HEK293 (cell line): ENCODE measurements at regions not wholly inside any gene's neighbourhood (a gene's known extent, or its start where the extent isn't known, plus 50 kb on each side); places are given as distances from the start of the nearest gene placed in this dataset.

Experiments
- KLF9 ChIP-seq: fragments of 450-650 bp; formaldehyde crosslinking; IDR thresholded peaks from 2 replicates; pipeline ENCODE4 v1.5.1; 2016; ENCODE audit warnings: missing biosample characterization, missing genetic modification characterization, low read depth
- SALL2 ChIP-seq: fragments of 450-650 bp; formaldehyde crosslinking; IDR thresholded peaks from 2 replicates; pipeline ENCODE4 v1.5.0; 2017; ENCODE audit warnings: missing biosample characterization, mild to moderate bottlenecking, missing genetic modification characterization, borderline replicate concordance
- ZNF174 ChIP-seq: fragments of 450-650 bp; formaldehyde crosslinking; IDR thresholded peaks from 2 replicates; pipeline ENCODE4 v1.5.0; 2017; ENCODE audit warnings: missing biosample characterization, mild to moderate bottlenecking, missing genetic modification characterization
- ZNF184 ChIP-seq: fragments of 450-650 bp; IDR thresholded peaks from 2 replicates; pipeline ENCODE4 v1.5.1; 2018; ENCODE audit warnings: missing biosample characterization, mild to moderate bottlenecking, missing genetic modification characterization
- ZNF223 ChIP-seq: fragments of 450-650 bp; formaldehyde crosslinking; IDR thresholded peaks from 2 replicates; pipeline ENCODE4 v1.5.1; 2016; ENCODE audit warnings: missing biosample characterization, missing genetic modification characterization
- ZNF24 ChIP-seq: fragments of 450-650 bp; formaldehyde crosslinking; IDR thresholded peaks from 2 replicates; pipeline ENCODE4 v1.5.1; 2016; ENCODE audit warnings: missing biosample characterization, missing genetic modification characterization
- ZNF274 ChIP-seq, 2 experiments: fragments of 200-500 bp in 1 of 2; fragments of 450-650 bp in 1 of 2; sonication (Bioruptor generic) in 1 of 2; formaldehyde crosslinking in 1 of 2; IDR thresholded peaks; 2 replicates each; pipeline versions ENCODE4 v1.5.1 to v1.6.1; 2014 to 2016; ENCODE audit warnings: borderline replicate concordance in 1 of 2, inconsistent platforms in 1 of 2, low read length in 1 of 2, missing biosample characterization in 1 of 2, missing genetic modification characterization in 1 of 2
- ZNF544 ChIP-seq: fragments of 450-650 bp; formaldehyde crosslinking; IDR thresholded peaks from 2 replicates; pipeline ENCODE4 v1.5.0; 2017; ENCODE audit warnings: missing biosample characterization, missing genetic modification characterization
- ZNF660 ChIP-seq: fragments of 450-650 bp; IDR thresholded peaks from 2 replicates; pipeline ENCODE4 v1.5.1; 2018; ENCODE audit warnings: missing biosample characterization, mild to moderate bottlenecking, missing genetic modification characterization
- TF ChIP-seq, protein P1 (sequence below): fragments of 450-650 bp; formaldehyde crosslinking; IDR thresholded peaks from 2 replicates; pipeline ENCODE4 v1.5.1; 2016; ENCODE audit warnings: missing biosample characterization, missing genetic modification characterization
- TF ChIP-seq, protein P2 (sequence below): fragments of 450-650 bp; formaldehyde crosslinking; IDR thresholded peaks from 2 replicates; pipeline ENCODE4 v1.5.1; 2016; ENCODE audit warnings: missing biosample characterization, missing genetic modification characterization
- TF ChIP-seq, protein P3 (sequence below): fragments of 450-650 bp; formaldehyde crosslinking; IDR thresholded peaks from 2 replicates; pipeline ENCODE4; 2016; ENCODE audit warnings: missing biosample characterization, missing genetic modification characterization

DNA sequence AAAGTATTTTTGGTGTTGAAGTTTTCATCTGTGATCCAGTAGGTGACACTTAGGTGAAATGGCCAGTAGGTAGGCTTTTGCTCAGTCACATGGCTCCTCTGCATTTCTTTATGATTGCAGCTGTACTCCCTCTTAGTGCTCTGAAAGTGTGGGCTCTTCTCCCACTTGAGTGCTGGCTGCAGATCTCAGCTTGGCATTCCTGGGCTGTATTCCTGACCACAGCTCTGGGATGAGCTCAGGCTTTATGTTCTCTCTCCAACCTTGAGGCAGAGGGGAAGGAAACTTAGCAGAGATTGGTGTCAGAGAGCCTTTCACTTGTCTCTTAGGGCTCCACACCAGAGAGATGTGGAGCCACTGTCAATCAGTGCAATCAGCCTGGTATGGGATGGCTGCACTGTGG, 254.3 kb downstream of the NDFIP2 start:
- TF ChIP-seq, protein P1, sequence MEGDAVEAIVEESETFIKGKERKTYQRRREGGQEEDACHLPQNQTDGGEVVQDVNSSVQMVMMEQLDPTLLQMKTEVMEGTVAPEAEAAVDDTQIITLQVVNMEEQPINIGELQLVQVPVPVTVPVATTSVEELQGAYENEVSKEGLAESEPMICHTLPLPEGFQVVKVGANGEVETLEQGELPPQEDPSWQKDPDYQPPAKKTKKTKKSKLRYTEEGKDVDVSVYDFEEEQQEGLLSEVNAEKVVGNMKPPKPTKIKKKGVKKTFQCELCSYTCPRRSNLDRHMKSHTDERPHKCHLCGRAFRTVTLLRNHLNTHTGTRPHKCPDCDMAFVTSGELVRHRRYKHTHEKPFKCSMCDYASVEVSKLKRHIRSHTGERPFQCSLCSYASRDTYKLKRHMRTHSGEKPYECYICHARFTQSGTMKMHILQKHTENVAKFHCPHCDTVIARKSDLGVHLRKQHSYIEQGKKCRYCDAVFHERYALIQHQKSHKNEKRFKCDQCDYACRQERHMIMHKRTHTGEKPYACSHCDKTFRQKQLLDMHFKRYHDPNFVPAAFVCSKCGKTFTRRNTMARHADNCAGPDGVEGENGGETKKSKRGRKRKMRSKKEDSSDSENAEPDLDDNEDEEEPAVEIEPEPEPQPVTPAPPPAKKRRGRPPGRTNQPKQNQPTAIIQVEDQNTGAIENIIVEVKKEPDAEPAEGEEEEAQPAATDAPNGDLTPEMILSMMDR (tag by site-specific recombination), result no peak
- TF ChIP-seq, protein P2, sequence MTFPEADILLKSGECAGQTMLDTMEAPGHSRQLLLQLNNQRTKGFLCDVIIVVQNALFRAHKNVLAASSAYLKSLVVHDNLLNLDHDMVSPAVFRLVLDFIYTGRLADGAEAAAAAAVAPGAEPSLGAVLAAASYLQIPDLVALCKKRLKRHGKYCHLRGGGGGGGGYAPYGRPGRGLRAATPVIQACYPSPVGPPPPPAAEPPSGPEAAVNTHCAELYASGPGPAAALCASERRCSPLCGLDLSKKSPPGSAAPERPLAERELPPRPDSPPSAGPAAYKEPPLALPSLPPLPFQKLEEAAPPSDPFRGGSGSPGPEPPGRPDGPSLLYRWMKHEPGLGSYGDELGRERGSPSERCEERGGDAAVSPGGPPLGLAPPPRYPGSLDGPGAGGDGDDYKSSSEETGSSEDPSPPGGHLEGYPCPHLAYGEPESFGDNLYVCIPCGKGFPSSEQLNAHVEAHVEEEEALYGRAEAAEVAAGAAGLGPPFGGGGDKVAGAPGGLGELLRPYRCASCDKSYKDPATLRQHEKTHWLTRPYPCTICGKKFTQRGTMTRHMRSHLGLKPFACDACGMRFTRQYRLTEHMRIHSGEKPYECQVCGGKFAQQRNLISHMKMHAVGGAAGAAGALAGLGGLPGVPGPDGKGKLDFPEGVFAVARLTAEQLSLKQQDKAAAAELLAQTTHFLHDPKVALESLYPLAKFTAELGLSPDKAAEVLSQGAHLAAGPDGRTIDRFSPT (tag by site-specific recombination), result no peak
- TF ChIP-seq SALL2 (tag by site-specific recombination), result no peak
- no peak for TF ChIP-seq ZNF223 (tag by site-specific recombination)
- TF ChIP-seq KLF9 (tag by site-specific recombination), result no peak
- no peak for TF ChIP-seq ZNF274 (IDR thresholded peaks at IDR 0.05; ENCODE audit: low read length)
- no peak for TF ChIP-seq ZNF274 (tag by site-specific recombination; IDR thresholded peaks at IDR 0.05; ENCODE audit: borderline replicate concordance)
- TF ChIP-seq ZNF24 (tag by site-specific recombination), result no peak
- TF ChIP-seq ZNF544 (tag by site-specific recombination), result no peak
- TF ChIP-seq, protein P3, sequence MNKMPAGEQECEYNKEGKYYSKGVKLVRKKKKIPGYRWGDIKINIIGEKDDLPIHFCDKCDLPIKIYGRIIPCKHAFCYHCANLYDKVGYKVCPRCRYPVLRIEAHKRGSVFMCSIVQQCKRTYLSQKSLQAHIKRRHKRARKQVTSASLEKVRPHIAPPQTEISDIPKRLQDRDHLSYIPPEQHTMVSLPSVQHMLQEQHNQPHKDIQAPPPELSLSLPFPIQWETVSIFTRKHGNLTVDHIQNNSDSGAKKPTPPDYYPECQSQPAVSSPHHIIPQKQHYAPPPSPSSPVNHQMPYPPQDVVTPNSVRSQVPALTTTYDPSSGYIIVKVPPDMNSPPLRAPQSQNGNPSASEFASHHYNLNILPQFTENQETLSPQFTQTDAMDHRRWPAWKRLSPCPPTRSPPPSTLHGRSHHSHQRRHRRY (tag by site-specific recombination), result no peak
- TF ChIP-seq ZNF184 (tag by site-specific recombination), result no peak
- no peak for TF ChIP-seq ZNF174 (tag by site-specific recombination)
- TF ChIP-seq ZNF660 (tag by site-specific recombination), result no peak
